AG09319 (cell line): ENCODE measurements at regions not wholly inside any gene's neighbourhood (a gene's known extent, or its start where the extent isn't known, plus 50 kb on each side); places are given as distances from the start of the nearest gene placed in this dataset.

Experiments
- DNase-seq: peaks from one replicate; pipeline ENCODE4 v3.0.0-alpha.2; 2010; ENCODE audit warnings: low read depth; ENCODE audit errors: extremely low read depth
- TF ChIP-seq, protein P1 (sequence below): IDR thresholded peaks from 2 replicates; pipeline ENCODE4 v1.5.1; 2011; ENCODE audit warnings: low read depth, mild to moderate bottlenecking, inconsistent platforms, low read length, moderate library complexity

GRCh38 chr16:65355706-65356105 is 233.8 kb upstream of the CDH11 start:
- TF ChIP-seq, protein P1, sequence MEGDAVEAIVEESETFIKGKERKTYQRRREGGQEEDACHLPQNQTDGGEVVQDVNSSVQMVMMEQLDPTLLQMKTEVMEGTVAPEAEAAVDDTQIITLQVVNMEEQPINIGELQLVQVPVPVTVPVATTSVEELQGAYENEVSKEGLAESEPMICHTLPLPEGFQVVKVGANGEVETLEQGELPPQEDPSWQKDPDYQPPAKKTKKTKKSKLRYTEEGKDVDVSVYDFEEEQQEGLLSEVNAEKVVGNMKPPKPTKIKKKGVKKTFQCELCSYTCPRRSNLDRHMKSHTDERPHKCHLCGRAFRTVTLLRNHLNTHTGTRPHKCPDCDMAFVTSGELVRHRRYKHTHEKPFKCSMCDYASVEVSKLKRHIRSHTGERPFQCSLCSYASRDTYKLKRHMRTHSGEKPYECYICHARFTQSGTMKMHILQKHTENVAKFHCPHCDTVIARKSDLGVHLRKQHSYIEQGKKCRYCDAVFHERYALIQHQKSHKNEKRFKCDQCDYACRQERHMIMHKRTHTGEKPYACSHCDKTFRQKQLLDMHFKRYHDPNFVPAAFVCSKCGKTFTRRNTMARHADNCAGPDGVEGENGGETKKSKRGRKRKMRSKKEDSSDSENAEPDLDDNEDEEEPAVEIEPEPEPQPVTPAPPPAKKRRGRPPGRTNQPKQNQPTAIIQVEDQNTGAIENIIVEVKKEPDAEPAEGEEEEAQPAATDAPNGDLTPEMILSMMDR, result no peak

GRCh38 chr16:65353183-65353582 is 231.3 kb upstream of the CDH11 start:
- TF ChIP-seq, protein P1, result no peak
- DNase-seq, result no peak

More at GRCh38 chr16:65355706-65356105, 233.8 kb upstream of the CDH11 start:
- DNase-seq, result no peak

GRCh38 chr16:65349626-65350025 is 227.8 kb upstream of the CDH11 start:
- TF ChIP-seq, protein P1, result no peak
- DNase-seq, result no peak

GRCh38 chr16:65343556-65343955 is 221.7 kb upstream of the CDH11 start:
- TF ChIP-seq, protein P1, result no peak
- no peak for DNase-seq

DNA sequence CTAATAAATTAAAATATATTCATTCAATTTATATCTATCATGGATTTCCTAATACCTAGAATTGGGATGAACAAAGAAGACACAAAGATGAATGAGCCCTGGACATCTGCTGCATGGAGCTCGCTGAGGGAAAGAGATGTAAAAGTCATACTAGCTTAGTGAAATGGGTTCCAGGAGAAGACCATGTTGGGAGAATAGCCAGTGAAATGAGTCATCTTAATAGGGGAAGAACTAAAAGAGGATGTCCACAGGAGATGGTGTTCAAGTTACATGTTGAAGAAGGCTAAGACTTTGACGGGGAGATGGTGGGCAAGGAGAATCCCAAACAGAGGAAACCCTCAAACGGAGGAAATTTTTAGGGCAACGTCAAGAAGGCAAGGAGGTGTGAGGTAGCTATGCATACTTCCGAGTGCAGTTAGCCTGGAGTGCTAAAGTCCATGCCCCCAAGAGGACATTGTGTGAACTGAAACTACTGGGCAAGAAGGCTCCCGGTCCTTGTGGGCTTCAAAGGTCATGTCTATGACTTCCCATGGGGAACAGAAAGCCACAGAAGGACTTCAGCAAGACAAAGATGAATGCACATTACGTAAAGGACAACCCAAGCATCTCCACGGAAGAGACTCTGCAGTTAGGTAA is 220.5 kb upstream of the CDH11 start:
- TF ChIP-seq, protein P1, result no peak
- no peak for DNase-seq

GRCh38 chr16:65339062-65339461 is 217.2 kb upstream of the CDH11 start:
- TF ChIP-seq, protein P1, result no peak
- DNase-seq, result no peak

- TF ChIP-seq, protein P1, result no peak
- peak; percentile 22 for DNase-seq
These were observed 214.3 kb upstream of the CDH11 start for GRCh38 chr16:65336160-65336559.
